ENCODE measurements at regions not wholly inside any gene's neighbourhood (a gene's known extent, or its start where the extent isn't known, plus 50 kb on each side); places are given as distances from the start of the nearest gene placed in this dataset.

GRCh38 chr1:100597061-100597741 is 59.3 kb downstream of the GPR88 start (continued):
- TF ChIP-seq KDM5A (IDR thresholded peaks at IDR 0.05; ENCODE audit: low read length), result no peak
- TF ChIP-seq EP300 (IDR thresholded peaks at IDR 0.05; ENCODE audit: borderline replicate concordance in 1 of 2, low read depth in 2 of 2, low read length in 2 of 2), result no peak
- no peak for TF ChIP-seq GABPA (IDR thresholded peaks at IDR 0.05; ENCODE audit: borderline replicate concordance, insufficient read depth, low read length)
- TF ChIP-seq USF2 (IDR thresholded peaks at IDR 0.05; ENCODE audit: low read length), result no peak
- no peak for TF ChIP-seq GTF2F1 (IDR thresholded peaks at IDR 0.05; ENCODE audit: borderline replicate concordance, low read depth, low read length)
- TF ChIP-seq ATF2 (IDR thresholded peaks at IDR 0.05; ENCODE audit: low read length), result no peak

Measured in H1 (cell line).